ENCODE measurements at regions not wholly inside any gene's neighbourhood (a gene's known extent, or its start where the extent isn't known, plus 50 kb on each side); places are given as distances from the start of the nearest gene placed in this dataset.

DNA sequence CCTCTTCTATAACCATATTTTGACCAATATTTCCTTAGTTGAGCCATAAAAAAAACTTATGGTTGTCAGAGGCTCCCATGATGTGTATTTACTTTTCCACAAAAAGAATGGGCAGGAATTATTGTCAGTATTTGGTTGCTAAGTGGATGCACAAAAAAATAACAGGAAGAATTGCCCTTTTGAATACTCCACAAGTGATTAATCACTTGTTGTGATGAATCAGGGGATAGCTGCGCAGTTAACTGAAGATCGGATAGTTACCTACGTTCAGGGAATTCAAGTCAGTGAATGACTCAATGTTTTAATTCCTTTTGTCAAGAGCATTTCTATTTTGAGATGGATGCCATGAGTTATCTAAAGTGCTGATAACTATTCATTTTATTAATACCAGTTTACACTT lies 785.2 kb upstream of the B3GALT2 start:
- H3K79me2 ChIP-seq (ENCODE audit: control insufficient read depth, low read length) = no peaks in the 10 kb centered on the region
- no peaks in the 10 kb centered on the region for H3K27me3 ChIP-seq (ENCODE audit: control insufficient read depth, low read length)
- no peaks in the 10 kb centered on the region; the same call in 1 of the 2 replicates for H3K9me3 ChIP-seq (ENCODE audit: control insufficient read depth, insufficient read depth, low read length)
- H4K20me1 ChIP-seq (ENCODE audit: control insufficient read depth, insufficient read depth, low read depth, low read length) = no peaks in the 10 kb centered on the region
- H3K4me3 ChIP-seq (ENCODE audit: low read length) = no peak overlapping the region
- no peaks in the 10 kb centered on the region; the same call in 1 of the 2 replicates for H3K9me2 ChIP-seq (replicated peaks; ENCODE audit: control insufficient read depth, low read length)
- no peak overlapping the region for H3K4me2 ChIP-seq (ENCODE audit: low read length)
- no peak overlapping the region for H3K27ac ChIP-seq (ENCODE audit: low read depth, low read length)
- no peaks in the 10 kb centered on the region for H3K36me3 ChIP-seq (ENCODE audit: control insufficient read depth, low read length)
- TF ChIP-seq EZH2phosphoT487 (IDR thresholded peaks at IDR 0.05; ENCODE audit: borderline replicate concordance, low read length) = no peak
- TF ChIP-seq, protein P1, sequence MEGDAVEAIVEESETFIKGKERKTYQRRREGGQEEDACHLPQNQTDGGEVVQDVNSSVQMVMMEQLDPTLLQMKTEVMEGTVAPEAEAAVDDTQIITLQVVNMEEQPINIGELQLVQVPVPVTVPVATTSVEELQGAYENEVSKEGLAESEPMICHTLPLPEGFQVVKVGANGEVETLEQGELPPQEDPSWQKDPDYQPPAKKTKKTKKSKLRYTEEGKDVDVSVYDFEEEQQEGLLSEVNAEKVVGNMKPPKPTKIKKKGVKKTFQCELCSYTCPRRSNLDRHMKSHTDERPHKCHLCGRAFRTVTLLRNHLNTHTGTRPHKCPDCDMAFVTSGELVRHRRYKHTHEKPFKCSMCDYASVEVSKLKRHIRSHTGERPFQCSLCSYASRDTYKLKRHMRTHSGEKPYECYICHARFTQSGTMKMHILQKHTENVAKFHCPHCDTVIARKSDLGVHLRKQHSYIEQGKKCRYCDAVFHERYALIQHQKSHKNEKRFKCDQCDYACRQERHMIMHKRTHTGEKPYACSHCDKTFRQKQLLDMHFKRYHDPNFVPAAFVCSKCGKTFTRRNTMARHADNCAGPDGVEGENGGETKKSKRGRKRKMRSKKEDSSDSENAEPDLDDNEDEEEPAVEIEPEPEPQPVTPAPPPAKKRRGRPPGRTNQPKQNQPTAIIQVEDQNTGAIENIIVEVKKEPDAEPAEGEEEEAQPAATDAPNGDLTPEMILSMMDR (IDR thresholded peaks at IDR 0.05; ENCODE audit: low read depth, low read length, poor library complexity, severe bottlenecking) = no peak
- H3F3A ChIP-seq (ENCODE audit: control insufficient read depth, insufficient read depth) = no peaks in the 10 kb centered on the region
- no peaks in the 10 kb centered on the region for H3K4me1 ChIP-seq (ENCODE audit: control insufficient read depth, low read length)

DNA sequence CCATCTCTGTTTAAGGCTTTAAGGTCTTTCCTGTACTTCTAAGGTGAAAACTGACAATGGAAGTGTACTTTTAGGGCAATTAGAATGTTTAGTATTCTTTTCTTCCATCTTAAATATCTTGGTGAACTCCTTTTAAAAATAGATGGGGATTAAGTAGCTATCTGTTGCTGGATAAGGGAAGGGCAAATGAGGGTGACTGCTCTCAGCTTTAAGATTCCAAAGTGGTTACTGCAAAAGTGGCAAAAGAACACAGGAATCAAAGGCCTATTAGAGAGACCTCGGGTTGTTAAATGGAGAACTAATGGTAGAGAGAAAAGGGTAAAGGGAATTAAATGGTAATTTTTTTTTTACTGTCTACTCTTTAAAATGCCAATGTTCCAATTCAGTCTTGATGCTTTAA lies 774.1 kb upstream of the B3GALT2 start:
- no peak overlapping the region for H3K4me3 ChIP-seq (ENCODE audit: low read length)
- no peaks in the 10 kb centered on the region for H3K9me3 ChIP-seq (ENCODE audit: control insufficient read depth, insufficient read depth, low read length)
- no peaks in the 10 kb centered on the region for H3K79me2 ChIP-seq (ENCODE audit: control insufficient read depth, low read length)
- TF ChIP-seq, protein P1 (IDR thresholded peaks at IDR 0.05; ENCODE audit: low read depth, low read length, poor library complexity, severe bottlenecking) = no peak
- TF ChIP-seq EZH2phosphoT487 (IDR thresholded peaks at IDR 0.05; ENCODE audit: borderline replicate concordance, low read length) = no peak
- H3F3A ChIP-seq (ENCODE audit: control insufficient read depth, insufficient read depth) = no peaks in the 10 kb centered on the region
- H4K20me1 ChIP-seq (ENCODE audit: control insufficient read depth, insufficient read depth, low read depth, low read length) = no peaks in the 10 kb centered on the region
- no peak overlapping the region for H3K4me2 ChIP-seq (ENCODE audit: low read length)
- H3K9me2 ChIP-seq (replicated peaks; ENCODE audit: control insufficient read depth, low read length) = no peaks in the 10 kb centered on the region
- H3K4me1 ChIP-seq (ENCODE audit: control insufficient read depth, low read length) = no peaks in the 10 kb centered on the region
- no peaks in the 10 kb centered on the region for H3K36me3 ChIP-seq (ENCODE audit: control insufficient read depth, low read length)
- H3K27me3 ChIP-seq (ENCODE audit: control insufficient read depth, low read length) = no peaks in the 10 kb centered on the region
- no peak overlapping the region for H3K27ac ChIP-seq (ENCODE audit: low read depth, low read length)

DNA sequence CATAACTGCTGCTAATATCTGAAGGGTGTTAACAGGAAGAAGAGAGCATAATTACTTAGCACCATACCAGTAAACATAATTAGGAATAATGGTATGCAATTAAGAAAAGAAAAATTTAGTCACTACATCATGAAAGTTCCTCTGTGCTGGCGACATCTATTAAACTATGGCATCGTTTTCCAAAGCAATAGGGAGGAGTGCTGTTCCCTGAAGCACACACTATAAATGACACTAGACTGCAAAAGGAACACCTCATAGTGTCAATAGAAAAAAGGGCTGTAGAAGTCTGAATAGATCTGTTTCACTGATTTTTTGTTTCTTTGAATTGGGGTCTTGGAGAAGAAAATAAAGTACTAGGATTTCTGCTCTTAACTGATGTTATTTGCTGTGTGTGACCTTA lies 773.6 kb upstream of the B3GALT2 start:
- no peak overlapping the region for H3K4me3 ChIP-seq (ENCODE audit: low read length)
- H4K20me1 ChIP-seq (ENCODE audit: control insufficient read depth, insufficient read depth, low read depth, low read length) = no peaks in the 10 kb centered on the region
- no peaks in the 10 kb centered on the region for H3F3A ChIP-seq (ENCODE audit: control insufficient read depth, insufficient read depth)
- H3K4me1 ChIP-seq (ENCODE audit: control insufficient read depth, low read length) = no peaks in the 10 kb centered on the region
- H3K79me2 ChIP-seq (ENCODE audit: control insufficient read depth, low read length) = no peaks in the 10 kb centered on the region
- H3K27ac ChIP-seq (ENCODE audit: low read depth, low read length) = no peak overlapping the region
- H3K9me2 ChIP-seq (replicated peaks; ENCODE audit: control insufficient read depth, low read length) = no peaks in the 10 kb centered on the region
- no peak overlapping the region for H3K4me2 ChIP-seq (ENCODE audit: low read length)
- H3K27me3 ChIP-seq (ENCODE audit: control insufficient read depth, low read length) = no peaks in the 10 kb centered on the region
- TF ChIP-seq, protein P1 (IDR thresholded peaks at IDR 0.05; ENCODE audit: low read depth, low read length, poor library complexity, severe bottlenecking) = no peak
- no peak for TF ChIP-seq EZH2phosphoT487 (IDR thresholded peaks at IDR 0.05; ENCODE audit: borderline replicate concordance, low read length)
- no peaks in the 10 kb centered on the region for H3K9me3 ChIP-seq (ENCODE audit: control insufficient read depth, insufficient read depth, low read length)
- H3K36me3 ChIP-seq (ENCODE audit: control insufficient read depth, low read length) = no peaks in the 10 kb centered on the region
